ENCODE measurements at regions not wholly inside any gene's neighbourhood (a gene's known extent, or its start where the extent isn't known, plus 50 kb on each side); places are given as distances from the start of the nearest gene placed in this dataset.

GRCh38 chr4:14064984-14065383 is 437.5 kb upstream of the BOD1L1 start:
- no peak for DNase-seq

GRCh38 chr4:14065406-14065805 is 437.9 kb upstream of the BOD1L1 start:
- DNase-seq, result no peak

- no peak for DNase-seq
Measured at GRCh38 chr4:14066979-14067378, 439.5 kb upstream of the BOD1L1 start.

- no peak for DNase-seq
Measured at GRCh38 chr4:14069886-14070285, 442.4 kb upstream of the BOD1L1 start.

- DNase-seq, result no peak
Measured at GRCh38 chr4:14070289-14070880, 442.9 kb upstream of the BOD1L1 start.

GRCh38 chr4:14072506-14072905 is 445.0 kb upstream of the BOD1L1 start:
- DNase-seq, result no peak

GRCh38 chr4:14076776-14077175 is 449.3 kb upstream of the BOD1L1 start:
- no peak for DNase-seq

- no peak for DNase-seq
Measured at GRCh38 chr4:14078326-14078725, 450.8 kb upstream of the BOD1L1 start.

- no peak for DNase-seq
Measured at GRCh38 chr4:14079601-14080000, 452.1 kb upstream of the BOD1L1 start.

- DNase-seq, result no peak
Measured at GRCh38 chr4:14083150-14083549, 455.6 kb upstream of the BOD1L1 start.

GRCh38 chr4:14084598-14084997 is 457.1 kb upstream of the BOD1L1 start:
- DNase-seq, result no peak

GRCh38 chr4:14087459-14087858 is 459.9 kb upstream of the BOD1L1 start:
- no peak for DNase-seq

- no peak for DNase-seq
Measured at GRCh38 chr4:14087921-14088320, 460.4 kb upstream of the BOD1L1 start.

GRCh38 chr4:14091531-14091930 is 464.0 kb upstream of the BOD1L1 start:
- no peak for DNase-seq

- DNase-seq, result no peak
Measured at GRCh38 chr4:14091966-14092365, 464.4 kb upstream of the BOD1L1 start.

GRCh38 chr4:14092741-14093140 is 465.2 kb upstream of the BOD1L1 start:
- no peak for DNase-seq

- DNase-seq, result no peak
Measured at GRCh38 chr4:14095831-14096230, 468.3 kb upstream of the BOD1L1 start.

GRCh38 chr4:14096396-14096965 is 469.0 kb upstream of the BOD1L1 start:
- no peak for DNase-seq

- DNase-seq, result no peak
Measured at GRCh38 chr4:14100349-14100748, 472.8 kb upstream of the BOD1L1 start.

GRCh38 chr4:14110407-14110806 is 482.9 kb upstream of the BOD1L1 start:
- no peak for DNase-seq

GRCh38 chr4:14111730-14112181 is 484.2 kb upstream of the BOD1L1 start:
- no peak for DNase-seq

GRCh38 chr4:14115106-14115505 is 487.6 kb upstream of the BOD1L1 start:
- DNase-seq, result no peak

GRCh38 chr4:14117575-14118238 is 490.2 kb upstream of the BOD1L1 start:
- DNase-seq, result no peak

- DNase-seq, result no peak
Measured at GRCh38 chr4:14124816-14125215, 497.3 kb upstream of the BOD1L1 start.
